AG09309 (cell line): ENCODE measurements at regions not wholly inside any gene's neighbourhood (a gene's known extent, or its start where the extent isn't known, plus 50 kb on each side); places are given as distances from the start of the nearest gene placed in this dataset.

ENCODE experiments used
- DNase-seq: peaks from one replicate; pipeline ENCODE4 v3.0.0-alpha.2; 2010; ENCODE audit warnings: low read depth
- H3K4me3 ChIP-seq: 2 replicates; pipeline ENCODE4 v1.5.1; 2011; ENCODE audit warnings: mild to moderate bottlenecking, low read depth, low read length, moderate library complexity; ENCODE audit not compliant: control insufficient read depth
- TF ChIP-seq, protein P1 (sequence below): IDR thresholded peaks from 2 replicates; pipeline ENCODE4 v1.5.1; 2011; ENCODE audit warnings: mild to moderate bottlenecking, low read depth, low read length, inconsistent platforms; ENCODE audit not compliant: insufficient read depth, control insufficient read depth; ENCODE audit errors: missing control alignments

DNA sequence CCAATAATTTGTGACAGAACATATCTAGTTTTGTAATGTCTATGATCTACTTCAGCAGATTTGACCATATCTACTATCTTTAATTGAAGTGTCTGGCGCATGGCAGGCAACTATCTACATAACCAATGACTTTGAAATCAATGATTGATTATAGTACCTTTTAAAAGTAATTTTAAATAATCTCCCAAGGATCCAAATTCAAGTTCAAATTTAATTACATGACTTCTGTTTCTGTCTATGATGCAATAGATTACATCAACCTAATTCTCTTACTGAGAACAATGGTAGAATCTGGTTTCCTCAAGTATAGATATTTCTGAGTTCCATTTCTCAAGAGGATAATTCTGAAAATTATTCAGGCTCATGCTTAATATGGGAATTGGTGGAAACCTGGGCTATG is 177.4 kb upstream of the IL15 start:
- no peak overlapping the region for H3K4me3 ChIP-seq
- DNase-seq = no peak
- TF ChIP-seq, protein P1, sequence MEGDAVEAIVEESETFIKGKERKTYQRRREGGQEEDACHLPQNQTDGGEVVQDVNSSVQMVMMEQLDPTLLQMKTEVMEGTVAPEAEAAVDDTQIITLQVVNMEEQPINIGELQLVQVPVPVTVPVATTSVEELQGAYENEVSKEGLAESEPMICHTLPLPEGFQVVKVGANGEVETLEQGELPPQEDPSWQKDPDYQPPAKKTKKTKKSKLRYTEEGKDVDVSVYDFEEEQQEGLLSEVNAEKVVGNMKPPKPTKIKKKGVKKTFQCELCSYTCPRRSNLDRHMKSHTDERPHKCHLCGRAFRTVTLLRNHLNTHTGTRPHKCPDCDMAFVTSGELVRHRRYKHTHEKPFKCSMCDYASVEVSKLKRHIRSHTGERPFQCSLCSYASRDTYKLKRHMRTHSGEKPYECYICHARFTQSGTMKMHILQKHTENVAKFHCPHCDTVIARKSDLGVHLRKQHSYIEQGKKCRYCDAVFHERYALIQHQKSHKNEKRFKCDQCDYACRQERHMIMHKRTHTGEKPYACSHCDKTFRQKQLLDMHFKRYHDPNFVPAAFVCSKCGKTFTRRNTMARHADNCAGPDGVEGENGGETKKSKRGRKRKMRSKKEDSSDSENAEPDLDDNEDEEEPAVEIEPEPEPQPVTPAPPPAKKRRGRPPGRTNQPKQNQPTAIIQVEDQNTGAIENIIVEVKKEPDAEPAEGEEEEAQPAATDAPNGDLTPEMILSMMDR = no peak

DNA sequence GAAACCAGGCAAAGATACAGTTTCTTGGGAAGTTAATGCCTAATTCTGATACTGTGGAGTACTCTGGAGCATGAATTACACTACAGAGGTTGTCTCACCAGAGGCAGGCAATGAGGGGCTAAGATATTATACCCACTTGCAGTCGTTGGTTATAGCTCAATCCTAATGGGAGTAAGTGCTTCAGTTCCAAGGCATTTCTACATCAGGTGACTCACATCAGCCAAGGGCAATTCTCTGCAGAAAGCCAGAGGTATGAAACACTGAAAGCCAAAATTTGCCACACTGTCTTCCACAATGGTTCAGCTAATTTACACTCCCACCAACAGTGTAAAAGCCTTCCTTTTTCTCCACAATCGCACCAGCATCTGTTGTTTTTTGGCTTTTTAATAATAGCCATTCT is 174.0 kb upstream of the IL15 start:
- no peak overlapping the region for H3K4me3 ChIP-seq
- no peak for DNase-seq

DNA sequence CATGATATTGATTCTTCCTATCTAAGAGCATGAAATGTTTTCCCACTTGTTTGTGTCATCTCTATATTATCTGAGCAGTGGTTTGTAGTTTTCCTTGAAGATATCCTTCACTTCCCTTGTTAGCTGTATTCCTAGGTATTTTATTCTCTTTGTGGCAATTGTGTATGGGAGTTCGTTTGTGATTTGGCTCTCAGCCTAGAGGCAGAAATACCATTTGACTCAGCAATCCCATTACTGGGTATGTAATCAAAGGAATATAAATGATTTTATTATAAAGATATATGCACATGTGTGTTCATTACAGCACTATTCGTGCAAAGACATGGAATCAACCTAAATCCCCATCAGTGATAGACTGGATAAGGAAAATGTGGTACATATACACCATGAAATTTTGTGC is 172.7 kb upstream of the IL15 start:
- no peak for DNase-seq
- TF ChIP-seq, protein P1 = no peak

More for the DNA sequence above, 174.0 kb upstream of the IL15 start:
- TF ChIP-seq, protein P1 = no peak

DNA sequence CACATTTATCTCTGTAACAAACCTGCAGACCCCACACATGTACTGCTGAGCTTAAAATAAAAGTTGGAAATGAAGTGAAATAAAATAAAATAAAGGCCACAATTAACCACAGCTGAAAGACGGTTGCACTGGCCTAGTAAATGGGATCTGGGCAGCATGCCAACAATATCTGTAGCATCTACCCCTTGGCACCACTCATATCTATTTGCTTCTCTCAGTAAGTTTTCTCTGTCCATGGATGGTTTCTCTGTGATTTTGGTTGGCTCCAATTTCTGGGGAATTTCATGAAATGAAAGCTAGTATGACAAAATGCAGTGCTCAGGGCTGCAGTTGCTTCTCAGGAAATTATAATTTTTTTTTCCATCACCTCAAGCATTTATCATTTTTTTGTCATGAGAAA is 172.0 kb upstream of the IL15 start:
- no peak for DNase-seq
- TF ChIP-seq, protein P1 = no peak
- H3K4me3 ChIP-seq = no peak overlapping the region

More for the DNA sequence above, 172.7 kb upstream of the IL15 start:
- no peak overlapping the region for H3K4me3 ChIP-seq

DNA sequence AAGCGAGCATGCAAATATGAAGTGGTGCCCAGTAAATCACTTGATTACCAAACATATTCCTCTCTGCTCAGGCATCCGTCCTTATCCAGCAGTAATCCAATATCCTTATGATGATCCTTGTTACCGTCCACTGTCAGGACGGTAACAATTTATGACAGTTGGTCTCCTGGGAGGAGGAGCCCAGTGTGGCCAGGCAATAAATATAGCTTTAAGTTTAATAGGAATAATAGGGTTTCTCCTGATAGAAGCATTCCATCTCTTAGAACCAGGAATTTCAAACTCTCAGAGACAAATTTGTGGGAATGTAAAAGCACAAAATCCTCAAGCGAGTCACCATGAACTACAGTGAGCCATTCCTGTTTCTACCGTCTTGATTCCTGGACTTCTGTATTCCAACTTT is 171.2 kb upstream of the IL15 start:
- no peak overlapping the region for H3K4me3 ChIP-seq
- DNase-seq = no peak
- TF ChIP-seq, protein P1 = no peak

DNA sequence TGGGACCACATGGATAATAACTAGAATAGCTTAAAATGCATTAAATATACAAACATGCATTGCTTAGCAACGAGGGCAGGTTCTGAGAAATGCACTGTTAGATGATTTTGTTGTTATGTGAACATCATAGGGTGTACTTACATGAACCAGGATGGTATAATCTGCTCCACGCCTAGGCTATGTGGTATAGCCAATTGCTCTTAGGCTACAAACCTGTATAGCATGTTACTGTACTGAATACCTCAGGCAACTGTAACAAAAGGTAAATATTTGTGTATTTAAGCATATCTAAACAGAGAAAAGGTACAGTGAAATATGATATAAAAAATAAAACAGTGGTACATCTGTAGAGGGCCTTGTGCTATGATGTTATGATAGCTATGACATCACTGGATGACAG is 169.2 kb upstream of the IL15 start:
- TF ChIP-seq, protein P1 = no peak
- H3K4me3 ChIP-seq = no peak overlapping the region
- no peak for DNase-seq

DNA sequence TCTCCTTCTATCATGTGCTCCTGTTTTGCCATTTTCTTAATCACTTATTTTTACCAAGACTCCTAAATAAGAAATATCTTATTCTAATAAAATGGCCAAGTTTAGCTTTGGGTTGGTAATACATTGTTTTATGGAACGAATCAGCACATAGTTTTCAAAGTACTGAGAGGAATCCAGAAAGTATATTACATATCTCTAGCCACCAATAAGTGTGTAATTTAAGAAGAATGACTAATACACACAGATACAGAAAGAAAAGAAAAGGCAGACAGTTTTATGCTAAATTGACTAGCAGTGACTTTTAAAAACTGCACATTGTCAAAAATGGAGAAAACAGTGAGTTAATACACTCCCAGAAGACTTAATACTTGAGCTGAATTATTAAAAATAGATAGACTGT is 167.0 kb upstream of the IL15 start:
- no peak overlapping the region for H3K4me3 ChIP-seq
- no peak for DNase-seq
- TF ChIP-seq, protein P1 = no peak
